ENCODE measurements at regions not wholly inside any gene's neighbourhood (a gene's known extent, or its start where the extent isn't known, plus 50 kb on each side); places are given as distances from the start of the nearest gene placed in this dataset.

- TF ChIP-seq CTCF (IDR thresholded peaks at IDR 0.05) (no peak), POLR2A (IDR thresholded peaks at IDR 0.05) (no peak), POLR2AphosphoS5 (IDR thresholded peaks at IDR 0.05) (no peak)
These were observed 2425.1 kb upstream of the PCDH20 start for GRCh38 chr13:63840551-63841421.

All from gastroesophageal sphincter (tissue), 3 donors.